WTC11 (cell line): ENCODE measurements at regions not wholly inside any gene's neighbourhood (a gene's known extent, or its start where the extent isn't known, plus 50 kb on each side); places are given as distances from the start of the nearest gene placed in this dataset.

Source experiments
- ATAC-seq: fragments of 200-7000 bp; cut with Tn5 transposase; 2 replicates; pipeline ENCODE4 v1.10.0; 2021; ENCODE audit warnings: mild to moderate bottlenecking, moderate library complexity
- CTCF ChIA-PET: fragments of 300-600 bp; sonication (Branson Sonifier 250); formaldehyde crosslinking; loops from one replicate; lab custom pipeline; 2021; ENCODE audit warnings: antibody characterized with exemption; lab: Charles Lee
- POLR2A ChIA-PET: fragments of 350-600 bp; sonication (Branson Sonifier 250); formaldehyde crosslinking; loops from one replicate; lab custom pipeline; 2021; ENCODE audit warnings: antibody characterized with exemption; lab: Charles Lee
- DNase-seq: peaks from one replicate; pipeline ENCODE4 v3.0.0; 2021; ENCODE audit warnings: low spot score
- H3K27ac Mint-ChIP-seq: 2 replicates; pipeline ENCODE4 v1.8.0; 2021; ENCODE audit warnings: mixed read lengths
- H3K27me3 Mint-ChIP-seq: 2 replicates; pipeline ENCODE4 v1.8.0; 2021; ENCODE audit warnings: low read depth, mild to moderate bottlenecking, moderate library complexity, mixed read lengths
- H3K36me3 Mint-ChIP-seq: 2 replicates; pipeline ENCODE4 v1.8.0; 2021; ENCODE audit warnings: mixed read lengths
- H3K4me1 Mint-ChIP-seq: 2 replicates; pipeline ENCODE4 v1.8.0; 2022; ENCODE audit warnings: mixed read lengths
- H3K4me3 Mint-ChIP-seq: 2 replicates; pipeline ENCODE4 v1.8.0; 2021; ENCODE audit warnings: mild to moderate bottlenecking, moderate library complexity, mixed read lengths
- H3K9me3 Mint-ChIP-seq: 2 replicates; pipeline ENCODE4 v1.8.0; 2021; ENCODE audit warnings: mixed read lengths
- ARID4B ChIP-seq: sonication (generic); formaldehyde crosslinking; IDR thresholded peaks from 2 replicates; pipeline ENCODE4 v1.8.0; 2023; ENCODE audit warnings: missing genetic modification reagents, mild to moderate bottlenecking, borderline replicate concordance
- CREM ChIP-seq: sonication (generic); formaldehyde crosslinking; IDR thresholded peaks from 2 replicates; pipeline ENCODE4 v1.8.1; 2022; ENCODE audit warnings: mild to moderate bottlenecking, missing genetic modification reagents, moderate library complexity
- ELF4 ChIP-seq: sonication (generic); formaldehyde crosslinking; IDR thresholded peaks from 2 replicates; pipeline ENCODE4 v1.8.1; 2022; ENCODE audit warnings: low read depth, mild to moderate bottlenecking, moderate library complexity, missing genetic modification reagents
- FOXK1 ChIP-seq: sonication (generic); formaldehyde crosslinking; IDR thresholded peaks from 2 replicates; pipeline ENCODE4 v1.8.0; 2022; ENCODE audit warnings: mild to moderate bottlenecking, moderate library complexity, missing genetic modification reagents
- GABPB1 ChIP-seq: sonication (generic); formaldehyde crosslinking; IDR thresholded peaks from 2 replicates; pipeline ENCODE4 v1.8.1; 2023; ENCODE audit warnings: mild to moderate bottlenecking, missing genetic modification reagents
- HMGA2 ChIP-seq: fragments of 250-450 bp; sonication (Bioruptor Pico); IDR thresholded peaks from 2 replicates; pipeline ENCODE4 v1.4.0; 2021; ENCODE audit warnings: mild to moderate bottlenecking, moderate library complexity
- HMGXB4 ChIP-seq: sonication (generic); formaldehyde crosslinking; IDR thresholded peaks from 2 replicates; pipeline ENCODE4 v1.8.1; 2023; ENCODE audit warnings: mild to moderate bottlenecking, moderate library complexity, missing genetic modification reagents
- MAX ChIP-seq: sonication (generic); formaldehyde crosslinking; IDR thresholded peaks from 2 replicates; pipeline ENCODE4 v1.8.0; 2022; ENCODE audit warnings: mild to moderate bottlenecking, missing genetic modification reagents
- NFYB ChIP-seq: sonication (generic); formaldehyde crosslinking; conservative IDR thresholded peaks from 2 replicates; pipeline ENCODE4 v1.8.0; 2022; ENCODE audit warnings: low read depth, missing genetic modification reagents
- NR3C1 ChIP-seq: sonication (generic); formaldehyde crosslinking; conservative IDR thresholded peaks from 2 replicates; pipeline ENCODE4 v1.8.1; 2023; ENCODE audit warnings: low read depth, mild to moderate bottlenecking, missing genetic modification reagents
- RELA ChIP-seq: sonication (generic); formaldehyde crosslinking; IDR thresholded peaks from 2 replicates; pipeline ENCODE4 v1.8.1; 2022; ENCODE audit warnings: missing genetic modification reagents, mild to moderate bottlenecking, borderline replicate concordance
- RORB ChIP-seq: fragments of 250-450 bp; sonication (Bioruptor Pico); IDR thresholded peaks from 2 replicates; pipeline ENCODE4 v1.9.0; 2021; ENCODE audit warnings: mild to moderate bottlenecking
- USF1 ChIP-seq: sonication (generic); formaldehyde crosslinking; IDR thresholded peaks from 2 replicates; pipeline ENCODE4 v1.8.0; 2022; ENCODE audit warnings: mild to moderate bottlenecking, missing genetic modification reagents
- USF2 ChIP-seq: sonication (generic); formaldehyde crosslinking; IDR thresholded peaks from 2 replicates; pipeline ENCODE4 v1.8.1; 2023; ENCODE audit warnings: mild to moderate bottlenecking, missing genetic modification reagents, moderate library complexity
- ZBTB21 ChIP-seq: sonication (generic); formaldehyde crosslinking; IDR thresholded peaks from 2 replicates; pipeline ENCODE4 v1.8.1; 2023; ENCODE audit warnings: mild to moderate bottlenecking, missing genetic modification reagents, borderline replicate concordance
- ZNF138 ChIP-seq: sonication (generic); formaldehyde crosslinking; conservative IDR thresholded peaks from 2 replicates; pipeline ENCODE4 v1.8.1; 2022; ENCODE audit warnings: mild to moderate bottlenecking, moderate library complexity, missing genetic modification reagents
- ZNF281 ChIP-seq: sonication (generic); formaldehyde crosslinking; IDR thresholded peaks from 2 replicates; pipeline ENCODE4 v1.8.0; 2023; ENCODE audit warnings: mild to moderate bottlenecking, missing genetic modification reagents
- TF ChIP-seq, protein P1 (sequence below): fragments of 250-450 bp; sonication (Bioruptor Pico); IDR thresholded peaks from 2 replicates; pipeline ENCODE4 v1.9.0; 2021; ENCODE audit warnings: mild to moderate bottlenecking
- TF ChIP-seq, protein P2 (sequence below): sonication (generic); formaldehyde crosslinking; IDR thresholded peaks from 2 replicates; pipeline ENCODE4 v1.8.1; 2023; ENCODE audit warnings: mild to moderate bottlenecking, missing genetic modification reagents, borderline replicate concordance
- TF ChIP-seq, protein P3 (sequence below): fragments of 250-450 bp; sonication (Bioruptor Pico); IDR thresholded peaks from 2 replicates; pipeline ENCODE4 v2.1.2; 2022; ENCODE audit warnings: mild to moderate bottlenecking, moderate library complexity

GRCh38 chr11:80116796-80117195, 676.0 kb upstream of the TENM4 start (continued):
- TF ChIP-seq ZNF281 = no peak
- TF ChIP-seq NR3C1 (CRISPR knock-in tag) = no peak
- TF ChIP-seq ZBTB21 (CRISPR knock-in tag) = no peak
- no peak for TF ChIP-seq USF2
- TF ChIP-seq, protein P1, sequence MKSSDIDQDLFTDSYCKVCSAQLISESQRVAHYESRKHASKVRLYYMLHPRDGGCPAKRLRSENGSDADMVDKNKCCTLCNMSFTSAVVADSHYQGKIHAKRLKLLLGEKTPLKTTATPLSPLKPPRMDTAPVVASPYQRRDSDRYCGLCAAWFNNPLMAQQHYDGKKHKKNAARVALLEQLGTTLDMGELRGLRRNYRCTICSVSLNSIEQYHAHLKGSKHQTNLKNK (CRISPR knock-in tag) = no peak
- TF ChIP-seq, all 79 proteins: peak for 0

- Mint-ChIP-seq H3K36me3 (no peaks in the 10 kb centered on the region), H3K27me3 (no peaks in the 10 kb centered on the region; the same call in 1 of the 2 replicates), H3K9me3 (peaks cover 8% of the 10 kb centered on the region), H3K4me1 (peaks cover 7% of the 10 kb centered on the region), H3K4me3 (no peak overlapping the region), H3K27ac (no peak overlapping the region)
- DNase-seq (no peak), ATAC-seq (peak; percentile 60)
- ChIA-PET POLR2A (no interaction called here), CTCF (no interaction called here)
- no peak for TF ChIP-seq USF1 (CRISPR knock-in tag)
- TF ChIP-seq CREM = no peak
- TF ChIP-seq HMGA2 (CRISPR knock-in tag) = no peak
- TF ChIP-seq, protein P2, sequence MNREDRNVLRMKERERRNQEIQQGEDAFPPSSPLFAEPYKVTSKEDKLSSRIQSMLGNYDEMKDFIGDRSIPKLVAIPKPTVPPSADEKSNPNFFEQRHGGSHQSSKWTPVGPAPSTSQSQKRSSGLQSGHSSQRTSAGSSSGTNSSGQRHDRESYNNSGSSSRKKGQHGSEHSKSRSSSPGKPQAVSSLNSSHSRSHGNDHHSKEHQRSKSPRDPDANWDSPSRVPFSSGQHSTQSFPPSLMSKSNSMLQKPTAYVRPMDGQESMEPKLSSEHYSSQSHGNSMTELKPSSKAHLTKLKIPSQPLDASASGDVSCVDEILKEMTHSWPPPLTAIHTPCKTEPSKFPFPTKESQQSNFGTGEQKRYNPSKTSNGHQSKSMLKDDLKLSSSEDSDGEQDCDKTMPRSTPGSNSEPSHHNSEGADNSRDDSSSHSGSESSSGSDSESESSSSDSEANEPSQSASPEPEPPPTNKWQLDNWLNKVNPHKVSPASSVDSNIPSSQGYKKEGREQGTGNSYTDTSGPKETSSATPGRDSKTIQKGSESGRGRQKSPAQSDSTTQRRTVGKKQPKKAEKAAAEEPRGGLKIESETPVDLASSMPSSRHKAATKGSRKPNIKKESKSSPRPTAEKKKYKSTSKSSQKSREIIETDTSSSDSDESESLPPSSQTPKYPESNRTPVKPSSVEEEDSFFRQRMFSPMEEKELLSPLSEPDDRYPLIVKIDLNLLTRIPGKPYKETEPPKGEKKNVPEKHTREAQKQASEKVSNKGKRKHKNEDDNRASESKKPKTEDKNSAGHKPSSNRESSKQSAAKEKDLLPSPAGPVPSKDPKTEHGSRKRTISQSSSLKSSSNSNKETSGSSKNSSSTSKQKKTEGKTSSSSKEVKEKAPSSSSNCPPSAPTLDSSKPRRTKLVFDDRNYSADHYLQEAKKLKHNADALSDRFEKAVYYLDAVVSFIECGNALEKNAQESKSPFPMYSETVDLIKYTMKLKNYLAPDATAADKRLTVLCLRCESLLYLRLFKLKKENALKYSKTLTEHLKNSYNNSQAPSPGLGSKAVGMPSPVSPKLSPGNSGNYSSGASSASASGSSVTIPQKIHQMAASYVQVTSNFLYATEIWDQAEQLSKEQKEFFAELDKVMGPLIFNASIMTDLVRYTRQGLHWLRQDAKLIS (CRISPR knock-in tag) = no peak
- TF ChIP-seq, protein P3, sequence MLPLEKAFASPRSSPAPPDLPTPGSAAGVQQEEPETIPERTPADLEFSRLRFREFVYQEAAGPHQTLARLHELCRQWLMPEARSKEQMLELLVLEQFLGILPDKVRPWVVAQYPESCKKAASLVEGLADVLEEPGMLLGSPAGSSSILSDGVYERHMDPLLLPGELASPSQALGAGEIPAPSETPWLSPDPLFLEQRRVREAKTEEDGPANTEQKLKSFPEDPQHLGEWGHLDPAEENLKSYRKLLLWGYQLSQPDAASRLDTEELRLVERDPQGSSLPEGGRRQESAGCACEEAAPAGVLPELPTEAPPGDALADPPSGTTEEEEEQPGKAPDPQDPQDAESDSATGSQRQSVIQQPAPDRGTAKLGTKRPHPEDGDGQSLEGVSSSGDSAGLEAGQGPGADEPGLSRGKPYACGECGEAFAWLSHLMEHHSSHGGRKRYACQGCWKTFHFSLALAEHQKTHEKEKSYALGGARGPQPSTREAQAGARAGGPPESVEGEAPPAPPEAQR (CRISPR knock-in tag) = no peak
- TF ChIP-seq HMGXB4 = no peak
- no peak for TF ChIP-seq GABPB1 (CRISPR knock-in tag)
- TF ChIP-seq NFYB = no peak
- no peak for TF ChIP-seq ARID4B (CRISPR knock-in tag)
- TF ChIP-seq ZNF138 (CRISPR knock-in tag) = no peak
- no peak for TF ChIP-seq RELA (CRISPR knock-in tag)
- no peak for TF ChIP-seq RORB (CRISPR knock-in tag)
- no peak for TF ChIP-seq MAX (CRISPR knock-in tag)
- no peak for TF ChIP-seq FOXK1 (CRISPR knock-in tag)
- no peak for TF ChIP-seq ELF4
Observed at GRCh38 chr11:80109652-80110051, 668.8 kb upstream of the TENM4 start.
